SH-SY5Y (cell line): ENCODE measurements at regions not wholly inside any gene's neighbourhood (a gene's known extent, or its start where the extent isn't known, plus 50 kb on each side); places are given as distances from the start of the nearest gene placed in this dataset.

Source experiments
- GATA2 ChIP-seq: IDR thresholded peaks from 2 replicates; pipeline ENCODE4 v1.6.1; 2011; ENCODE audit warnings: mild to moderate bottlenecking, low read depth, low read length
- GATA3 ChIP-seq: IDR thresholded peaks from 2 replicates; pipeline ENCODE4 v1.6.1; 2011; ENCODE audit warnings: low read depth, mild to moderate bottlenecking, low read length, moderate library complexity

- TF ChIP-seq GATA2 = no peak
- TF ChIP-seq GATA3 = no peak
Measured at GRCh38 chr12:25793196-25793595, 165.3 kb upstream of the RASSF8 start.
